HFF-Myc (cell line): ENCODE measurements at regions not wholly inside any gene's neighbourhood (a gene's known extent, or its start where the extent isn't known, plus 50 kb on each side); places are given as distances from the start of the nearest gene placed in this dataset.

ENCODE experiments used
- DNase-seq: peaks from one replicate; pipeline ENCODE4 v3.0.0-alpha.2; 2011; ENCODE audit warnings: low read depth; ENCODE audit errors: extremely low read depth
- H3K4me3 ChIP-seq: replicated peaks from 2 replicates; pipeline ENCODE4 v1.5.1; 2011; ENCODE audit warnings: low read depth, mild to moderate bottlenecking, control low read depth, low read length
- TF ChIP-seq, protein P1 (sequence below): IDR thresholded peaks from 2 replicates; pipeline ENCODE4 v1.5.1; 2012; ENCODE audit warnings: mild to moderate bottlenecking, low read depth, low read length, control low read depth; ENCODE audit errors: missing control alignments

DNA sequence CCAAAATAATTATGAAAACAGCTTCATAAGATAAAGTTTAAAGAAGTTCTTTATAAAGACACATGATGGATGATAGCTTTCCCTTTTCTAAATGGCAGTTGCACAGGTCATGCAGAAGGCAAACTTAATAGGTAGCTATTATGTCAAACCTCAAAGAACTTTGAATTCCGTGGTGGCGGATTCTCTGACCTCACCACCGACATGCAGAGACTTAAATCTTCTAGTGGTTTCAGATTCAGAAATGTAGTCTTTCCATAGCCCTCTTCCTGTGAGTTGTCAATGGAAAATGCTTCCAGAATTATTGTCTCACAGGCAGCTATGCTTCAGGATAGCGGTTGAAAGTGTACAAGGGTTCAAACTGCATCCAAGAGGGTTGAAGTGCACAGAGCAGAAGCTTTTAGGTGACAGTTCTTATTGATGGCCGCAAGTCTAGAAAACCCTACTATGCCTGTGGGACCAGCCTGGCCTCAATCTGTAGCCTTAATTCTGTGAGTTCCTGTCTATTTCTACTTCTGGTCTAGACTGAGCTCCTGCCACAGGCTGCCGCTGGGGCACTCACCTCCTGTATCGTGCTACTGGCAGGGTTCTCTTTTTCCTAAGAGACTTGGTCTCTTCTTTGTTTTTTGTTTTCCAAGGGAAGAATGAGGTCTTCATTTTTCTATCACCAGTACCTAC, 117.0 kb upstream of the ERRFI1 start:
- DNase-seq: no peak
- H3K4me3 ChIP-seq: no peak overlapping the region
- TF ChIP-seq, protein P1, sequence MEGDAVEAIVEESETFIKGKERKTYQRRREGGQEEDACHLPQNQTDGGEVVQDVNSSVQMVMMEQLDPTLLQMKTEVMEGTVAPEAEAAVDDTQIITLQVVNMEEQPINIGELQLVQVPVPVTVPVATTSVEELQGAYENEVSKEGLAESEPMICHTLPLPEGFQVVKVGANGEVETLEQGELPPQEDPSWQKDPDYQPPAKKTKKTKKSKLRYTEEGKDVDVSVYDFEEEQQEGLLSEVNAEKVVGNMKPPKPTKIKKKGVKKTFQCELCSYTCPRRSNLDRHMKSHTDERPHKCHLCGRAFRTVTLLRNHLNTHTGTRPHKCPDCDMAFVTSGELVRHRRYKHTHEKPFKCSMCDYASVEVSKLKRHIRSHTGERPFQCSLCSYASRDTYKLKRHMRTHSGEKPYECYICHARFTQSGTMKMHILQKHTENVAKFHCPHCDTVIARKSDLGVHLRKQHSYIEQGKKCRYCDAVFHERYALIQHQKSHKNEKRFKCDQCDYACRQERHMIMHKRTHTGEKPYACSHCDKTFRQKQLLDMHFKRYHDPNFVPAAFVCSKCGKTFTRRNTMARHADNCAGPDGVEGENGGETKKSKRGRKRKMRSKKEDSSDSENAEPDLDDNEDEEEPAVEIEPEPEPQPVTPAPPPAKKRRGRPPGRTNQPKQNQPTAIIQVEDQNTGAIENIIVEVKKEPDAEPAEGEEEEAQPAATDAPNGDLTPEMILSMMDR: no peak

DNA sequence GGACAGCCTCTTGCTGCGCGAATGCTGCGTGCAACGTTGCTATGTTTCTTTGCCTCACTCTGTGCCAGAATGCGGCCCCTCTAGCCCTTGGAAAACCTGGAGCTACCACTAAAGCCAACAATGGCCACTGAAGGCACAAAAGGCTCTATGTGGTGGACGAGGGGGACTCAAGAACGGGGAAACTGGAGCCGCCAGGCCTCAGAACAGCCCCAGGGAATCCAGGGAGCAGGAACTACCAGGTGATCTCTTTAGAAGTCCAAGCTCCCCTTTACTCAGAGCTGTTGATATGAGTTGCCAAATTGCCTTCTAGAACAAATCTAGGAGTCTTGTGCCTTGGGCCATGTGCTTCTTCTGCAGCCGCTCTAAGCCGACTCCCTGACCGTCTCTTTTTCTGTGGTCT, 113.8 kb upstream of the ERRFI1 start:
- TF ChIP-seq, protein P1: no peak
- DNase-seq: no peak
- H3K4me3 ChIP-seq: no peak overlapping the region

DNA sequence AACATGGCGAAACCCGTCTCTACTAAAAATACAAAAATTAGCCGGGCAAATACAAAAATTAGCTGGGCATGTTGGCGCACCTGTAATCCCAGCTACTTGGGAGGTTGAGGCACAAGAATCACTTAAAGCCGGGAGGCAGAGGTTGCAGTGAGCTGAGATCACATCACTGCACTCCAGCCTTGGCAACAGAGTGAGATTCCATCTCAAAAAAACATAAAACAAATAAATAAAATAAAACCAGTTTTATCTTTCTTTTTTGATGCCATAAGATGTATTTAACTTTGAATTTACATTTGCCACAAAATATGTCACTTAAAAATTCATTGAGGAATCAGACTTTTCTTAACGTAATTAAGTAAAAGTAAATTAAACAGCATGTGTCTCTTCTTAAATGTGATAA, 113.3 kb upstream of the ERRFI1 start:
- no peak for DNase-seq
- no peak overlapping the region for H3K4me3 ChIP-seq
- TF ChIP-seq, protein P1: no peak

DNA sequence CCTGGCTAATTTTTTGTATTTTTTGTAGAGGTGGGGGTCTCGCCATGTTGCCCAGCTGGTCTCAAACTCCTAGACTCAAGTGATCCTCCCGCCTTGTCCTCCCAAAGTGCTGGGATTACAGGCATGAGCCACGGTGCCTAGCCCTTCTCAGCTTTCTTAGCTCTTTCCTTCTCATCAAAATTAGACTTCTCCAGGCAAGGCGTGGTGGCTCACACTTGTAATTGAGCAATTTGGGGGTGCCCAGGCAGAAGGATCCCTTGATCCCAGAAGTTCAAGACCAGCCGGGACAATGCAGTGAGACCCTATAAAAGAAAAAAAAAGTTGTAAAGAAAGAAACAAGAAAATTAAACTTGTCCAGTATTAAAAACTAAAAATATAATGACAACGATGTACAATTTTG, 112.6 kb upstream of the ERRFI1 start:
- no peak for DNase-seq
- TF ChIP-seq, protein P1: no peak
- no peak overlapping the region for H3K4me3 ChIP-seq

DNA sequence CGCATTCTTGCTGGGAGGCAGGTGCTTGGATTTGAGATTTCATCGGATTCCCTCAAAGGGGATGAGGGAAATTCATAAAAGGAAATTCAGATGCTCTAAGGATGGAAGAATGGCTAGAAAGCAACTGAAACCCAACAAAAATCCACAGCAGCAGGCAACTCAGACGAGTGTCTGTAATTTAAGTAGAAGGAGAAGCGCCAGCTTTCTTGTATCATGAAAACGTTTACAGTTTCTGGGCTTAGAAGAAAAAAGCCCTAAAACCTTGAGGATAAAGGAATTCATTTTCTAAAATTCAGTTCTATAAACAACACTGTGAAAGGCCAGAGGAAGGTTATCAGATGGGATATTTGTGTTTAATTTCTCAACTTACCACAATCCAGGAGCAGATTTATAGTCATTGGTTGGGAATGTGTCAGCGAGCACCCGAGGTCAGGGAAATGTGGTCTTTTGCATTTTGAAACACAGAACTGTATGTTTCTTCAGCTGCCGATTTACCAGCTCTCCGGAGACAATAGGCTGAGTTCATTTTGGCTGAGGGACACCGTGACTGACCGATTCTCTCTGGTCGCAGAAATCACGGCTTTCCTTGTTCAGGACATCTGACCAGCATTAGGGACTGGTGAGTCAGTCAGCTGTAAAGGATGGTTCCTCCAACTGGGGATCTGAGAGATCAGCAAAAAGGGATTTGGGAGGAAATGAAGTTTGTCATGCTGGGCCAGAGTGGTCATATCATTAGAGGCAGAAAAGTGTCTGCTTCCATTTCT, 111.6 kb upstream of the ERRFI1 start:
- DNase-seq: peak; percentile 79
- TF ChIP-seq, protein P1: no peak
- H3K4me3 ChIP-seq: no peak overlapping the region

DNA sequence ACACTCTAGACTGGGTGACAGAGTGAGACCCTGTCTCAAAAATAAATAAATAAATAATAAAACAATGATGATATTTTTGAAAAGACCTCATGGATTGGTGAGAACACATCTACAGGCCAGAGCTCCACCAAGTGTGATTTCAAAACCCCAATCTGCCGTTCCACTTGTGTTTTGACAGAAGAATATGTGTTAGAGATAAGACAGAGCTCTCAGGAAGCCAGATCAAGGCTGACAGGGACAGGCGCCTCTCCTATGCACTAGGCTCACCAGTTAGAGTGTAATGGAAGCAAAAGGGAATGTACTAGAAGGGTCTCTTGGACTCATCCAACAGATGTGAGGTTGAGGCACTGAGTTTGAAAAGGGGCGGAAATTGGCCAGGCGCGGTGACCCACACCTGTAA, 110.7 kb upstream of the ERRFI1 start:
- no peak for DNase-seq
- H3K4me3 ChIP-seq: no peak overlapping the region
- TF ChIP-seq, protein P1: no peak
